HG02763 (cell line): ENCODE measurements at regions not wholly inside any gene's neighbourhood (a gene's known extent, or its start where the extent isn't known, plus 50 kb on each side); places are given as distances from the start of the nearest gene placed in this dataset.

Experiments
- ATAC-seq: cut with Tn5 transposase; IDR thresholded peaks from one replicate; pipeline ENCODE4 v1.9.1; 2021; ENCODE audit warnings: mild to moderate bottlenecking, moderate library complexity; ENCODE audit not compliant: unreplicated experiment

GRCh38 chr22:47396105-47396504 lies 633.7 kb downstream of the TBC1D22A start:
- ATAC-seq: no peak

DNA sequence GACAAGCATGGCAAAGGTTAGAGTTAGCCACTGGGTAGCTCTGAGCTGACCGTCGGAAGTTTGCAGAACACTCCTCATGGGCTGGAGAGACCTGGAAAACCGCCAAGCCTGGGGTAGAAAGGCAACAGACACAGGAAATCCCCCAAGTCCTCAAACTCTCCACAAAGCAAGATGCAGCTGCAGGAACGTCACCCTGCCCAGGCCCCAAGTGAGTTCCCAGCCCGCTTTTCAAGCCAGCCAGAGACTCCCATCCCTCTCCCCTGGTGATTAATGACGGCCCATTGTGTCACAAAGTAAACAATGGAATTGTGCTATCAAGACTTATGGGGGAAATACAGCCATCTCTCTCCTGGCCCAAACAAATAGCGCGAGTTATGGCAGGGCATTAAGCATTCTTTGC lies 633.0 kb downstream of the TBC1D22A start:
- ATAC-seq: no peak

DNA sequence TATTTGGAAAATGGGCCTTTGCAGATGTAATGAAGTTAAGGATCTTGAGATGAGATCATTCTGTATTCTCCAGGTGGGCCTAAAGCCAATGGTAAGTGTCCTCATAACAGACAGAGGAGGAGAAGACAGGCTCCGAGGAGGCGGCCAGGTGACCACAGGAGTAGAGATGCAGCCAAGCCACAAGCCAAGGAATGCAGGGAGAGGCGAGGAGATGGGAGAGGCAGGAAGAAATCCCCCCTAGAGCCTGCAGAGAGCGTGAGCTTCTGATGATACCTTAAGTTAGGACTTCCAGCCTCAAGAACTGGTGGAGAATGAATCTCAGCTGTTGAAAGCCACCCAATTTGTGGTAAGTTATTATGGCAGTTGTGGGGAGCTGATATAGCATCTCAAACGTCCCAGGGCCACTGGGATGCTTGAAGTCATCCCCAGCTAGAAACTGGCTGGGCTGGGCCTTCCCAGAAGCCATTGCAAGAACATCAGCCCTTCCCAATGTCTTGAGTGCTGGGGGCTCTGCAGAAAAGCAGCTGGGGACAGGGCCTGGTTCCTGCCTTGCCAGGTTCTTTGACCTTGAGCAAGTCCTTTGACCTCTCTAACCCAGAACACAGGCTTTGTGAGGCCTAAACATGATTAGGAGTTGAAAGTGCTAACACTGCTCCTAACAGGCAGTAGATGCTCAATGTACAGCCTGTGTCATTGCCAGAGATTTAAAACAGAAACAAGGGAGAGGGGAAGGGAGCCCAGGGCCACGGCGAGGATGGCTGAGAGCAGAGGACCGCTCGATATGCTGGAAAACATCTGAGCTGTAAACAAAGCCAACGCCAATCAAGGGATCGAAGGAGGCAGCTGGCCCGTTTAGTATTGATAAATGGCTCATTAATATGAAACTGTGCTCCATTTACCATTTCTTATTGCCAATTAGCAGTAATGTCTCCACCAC lies 632.3 kb downstream of the TBC1D22A start:
- ATAC-seq: no peak

GRCh38 chr22:47393191-47393590 lies 630.7 kb downstream of the TBC1D22A start:
- ATAC-seq: no peak

GRCh38 chr22:47392729-47393128 lies 630.3 kb downstream of the TBC1D22A start:
- no peak for ATAC-seq

DNA sequence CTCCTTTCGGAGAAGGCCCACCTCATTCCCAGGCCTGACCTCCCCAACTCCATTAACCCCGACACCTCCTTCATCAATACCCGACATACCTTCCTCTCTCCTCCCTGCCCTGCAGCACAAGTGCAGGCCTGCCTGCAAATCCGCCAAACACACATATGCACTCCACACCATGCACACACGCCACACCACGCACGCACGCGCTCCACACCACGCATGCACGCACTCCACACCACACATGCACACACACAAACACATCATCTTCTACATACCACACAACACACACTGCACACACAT lies 629.6 kb downstream of the TBC1D22A start:
- no peak for ATAC-seq

DNA sequence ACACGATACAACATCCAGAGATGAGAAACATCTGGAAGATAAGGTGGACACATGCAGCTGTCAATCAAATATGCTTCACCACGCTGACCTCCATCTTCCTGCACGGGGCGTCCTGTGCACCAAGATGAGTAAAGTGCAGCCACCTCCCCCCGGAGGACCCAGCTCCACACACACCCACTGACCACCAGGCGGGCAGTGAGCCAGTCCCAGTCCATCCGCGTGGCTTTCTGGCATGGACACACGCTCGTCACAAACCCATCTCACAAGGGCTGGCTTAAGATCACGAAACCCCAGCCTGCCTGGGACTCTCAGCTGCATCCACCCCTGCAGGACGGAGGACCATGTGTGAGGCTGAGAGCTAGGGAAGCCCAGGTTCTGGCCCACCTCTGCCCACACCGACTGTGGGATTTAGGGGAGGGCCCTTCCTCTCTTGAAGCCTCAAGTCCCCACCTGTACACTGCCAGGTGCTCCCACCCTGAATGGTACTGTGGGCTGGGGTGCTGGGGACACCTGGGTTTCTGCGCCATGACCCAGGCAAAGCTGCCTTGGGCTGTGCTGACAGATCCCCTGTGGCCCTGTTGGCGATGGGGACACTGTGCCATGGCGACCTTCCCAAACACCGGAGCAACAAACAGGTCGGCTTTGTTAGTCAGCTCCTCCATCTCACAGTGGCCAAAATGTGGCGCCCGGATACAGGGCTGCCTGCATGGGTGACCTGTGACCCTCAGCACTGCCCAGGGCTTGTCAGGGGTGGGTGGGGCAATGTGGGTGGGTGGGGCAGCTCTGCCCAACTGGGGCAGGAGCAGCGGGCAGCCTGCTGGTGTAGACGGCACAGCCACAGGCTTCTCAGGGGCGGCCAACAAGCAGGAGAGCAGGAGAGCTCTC lies 629.0 kb downstream of the TBC1D22A start:
- no peak for ATAC-seq

- no peak for ATAC-seq
Measured at GRCh38 chr22:47390026-47390970, 627.8 kb downstream of the TBC1D22A start.

DNA sequence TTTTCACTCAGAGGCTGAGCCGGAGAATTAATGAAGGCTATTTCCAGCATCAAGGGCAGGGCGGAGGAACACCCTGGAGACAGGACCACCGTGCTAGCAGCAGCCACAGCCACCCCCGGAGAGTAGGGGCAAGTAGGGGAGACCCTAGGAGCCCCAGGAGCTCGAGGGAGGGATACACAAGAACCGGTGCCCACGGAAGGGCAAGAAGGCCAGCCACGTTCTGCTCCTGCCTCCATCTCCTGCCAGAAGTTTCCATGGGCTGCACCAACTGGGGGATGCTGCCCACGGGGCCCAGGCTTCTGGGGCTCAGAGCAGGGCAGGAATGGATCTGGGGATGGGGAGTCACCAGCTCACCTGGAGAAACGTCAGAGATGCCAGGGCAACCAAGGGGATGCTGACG lies 626.8 kb downstream of the TBC1D22A start:
- no peak for ATAC-seq

DNA sequence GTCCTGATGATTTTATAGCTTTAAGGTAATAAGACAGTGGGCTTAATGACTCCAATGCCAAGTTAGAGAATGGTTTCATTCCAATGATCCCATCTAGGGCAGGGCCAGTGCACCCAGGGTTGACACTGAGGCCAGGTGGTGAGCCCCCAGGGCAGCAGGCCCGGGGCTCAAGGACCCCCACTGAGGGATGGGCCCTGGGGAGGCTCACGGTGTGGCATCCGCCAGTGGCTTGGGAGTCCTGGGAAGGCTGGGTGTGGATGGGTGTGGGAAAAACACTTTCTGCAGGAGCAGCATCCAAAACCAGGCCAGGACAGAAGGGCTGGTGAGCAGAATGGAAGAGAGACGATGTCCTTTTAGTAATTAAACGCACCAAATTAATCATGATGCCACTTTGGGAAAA lies 626.3 kb downstream of the TBC1D22A start:
- no peak for ATAC-seq

DNA sequence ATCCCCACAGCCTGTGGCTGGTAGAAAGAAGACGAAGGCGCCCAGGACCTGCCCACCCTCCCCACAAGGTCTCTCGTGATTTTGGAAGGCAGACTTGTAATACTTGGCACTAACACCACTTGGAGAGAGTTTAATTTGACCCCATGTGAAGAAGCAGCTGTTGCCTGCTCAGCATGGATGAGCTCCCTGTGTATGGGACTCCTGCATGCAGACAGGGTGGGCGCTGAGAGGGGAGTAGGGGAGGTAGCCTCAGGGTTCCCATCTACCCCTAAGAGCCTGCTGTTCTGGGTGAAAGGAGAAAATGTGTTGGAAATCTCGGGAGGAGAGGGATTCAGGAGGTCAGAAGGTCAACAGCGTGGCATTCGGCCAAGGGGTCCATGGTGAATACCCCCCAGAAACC lies 625.9 kb downstream of the TBC1D22A start:
- no peak for ATAC-seq

DNA sequence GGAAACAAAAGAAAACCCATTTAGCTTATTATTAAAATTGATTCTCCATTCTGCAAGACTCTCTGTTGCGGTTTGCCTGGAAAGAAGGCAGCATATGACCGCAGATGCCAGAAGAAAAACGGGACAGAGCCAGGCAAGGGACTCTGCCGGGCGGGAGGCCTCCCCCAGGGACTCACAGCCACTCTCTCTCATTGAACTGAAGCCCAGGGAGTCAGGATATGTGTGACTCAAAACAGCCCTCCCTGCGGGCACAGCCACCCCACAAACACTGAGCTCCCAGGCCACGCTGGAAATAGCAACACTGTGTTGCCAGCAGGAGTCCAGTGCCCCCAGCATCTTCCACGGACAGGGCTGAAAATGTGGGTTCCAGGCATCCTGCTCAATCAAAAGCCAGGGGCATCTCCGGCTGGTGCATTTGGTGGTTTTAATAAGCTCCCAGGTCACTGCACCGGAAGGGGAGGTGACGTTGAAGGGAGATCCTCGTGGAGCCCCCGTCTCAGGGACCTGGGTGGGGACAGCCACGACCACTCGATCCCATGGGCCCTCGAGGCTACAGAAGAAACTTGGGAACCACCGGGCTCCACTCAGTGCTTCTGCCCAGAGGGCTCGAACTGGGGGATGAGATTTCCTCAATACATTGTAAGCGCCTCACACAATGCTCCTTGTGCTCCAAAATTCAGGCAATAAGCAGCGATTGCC lies 624.5 kb downstream of the TBC1D22A start:
- ATAC-seq: no peak

DNA sequence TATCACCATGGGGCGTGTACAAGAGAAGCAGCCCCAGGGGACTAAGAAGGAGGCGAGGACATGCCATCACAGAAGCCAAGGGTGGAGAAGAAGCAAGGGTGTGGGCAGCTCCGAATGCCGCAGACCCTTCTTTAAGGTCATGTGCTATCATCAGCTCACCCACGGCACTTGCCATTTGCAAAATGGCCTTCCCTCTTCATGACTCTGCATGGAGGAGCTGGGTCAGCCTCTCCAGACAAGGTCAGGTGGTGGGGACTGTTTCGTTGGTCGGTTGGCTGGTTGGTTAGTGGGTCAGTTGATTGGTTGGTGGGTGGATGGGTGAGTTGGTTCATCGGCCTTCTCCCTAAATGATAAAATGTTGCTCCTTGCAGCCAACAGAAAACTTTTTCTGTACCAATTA lies 622.5 kb downstream of the TBC1D22A start:
- no peak for ATAC-seq

DNA sequence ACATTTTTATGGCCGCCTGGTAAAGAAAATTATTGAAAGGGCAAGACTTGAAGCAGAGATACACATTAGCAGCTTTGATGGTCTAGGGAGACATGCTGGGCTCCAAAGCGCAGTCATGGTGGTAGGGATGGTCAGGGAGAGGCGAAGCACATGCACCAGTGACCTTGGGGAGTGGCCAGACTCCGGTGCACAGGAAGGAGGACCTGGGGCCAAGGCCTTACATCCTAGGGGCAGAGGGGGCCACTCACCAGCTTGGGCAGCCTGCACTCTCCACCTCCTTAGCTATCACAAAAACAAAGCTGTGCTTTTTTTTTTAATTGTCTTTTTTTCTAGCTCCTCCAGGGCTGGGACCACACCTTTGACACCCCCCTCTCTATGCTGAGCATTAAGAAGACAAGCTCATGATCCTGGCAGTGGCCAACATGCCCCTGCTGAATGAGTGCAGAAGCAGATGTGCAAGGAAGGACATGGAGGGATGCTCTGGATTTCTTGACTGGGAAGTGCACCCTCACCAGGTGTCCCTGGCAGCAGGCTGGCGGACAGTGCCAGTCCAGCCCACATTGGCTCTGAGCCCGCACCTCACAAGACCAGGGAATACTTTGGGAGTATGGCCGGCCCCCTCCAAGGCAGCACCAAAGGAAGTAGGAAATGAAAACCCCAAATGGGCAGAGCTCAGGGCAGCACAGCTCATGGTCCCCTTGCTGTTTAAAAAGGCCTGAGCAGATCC lies 619.9 kb downstream of the TBC1D22A start:
- no peak for ATAC-seq

- ATAC-seq: no peak
Measured at GRCh38 chr22:47381240-47381639, 618.8 kb downstream of the TBC1D22A start.

- no peak for ATAC-seq
Measured at GRCh38 chr22:47380692-47381091, 618.2 kb downstream of the TBC1D22A start.

DNA sequence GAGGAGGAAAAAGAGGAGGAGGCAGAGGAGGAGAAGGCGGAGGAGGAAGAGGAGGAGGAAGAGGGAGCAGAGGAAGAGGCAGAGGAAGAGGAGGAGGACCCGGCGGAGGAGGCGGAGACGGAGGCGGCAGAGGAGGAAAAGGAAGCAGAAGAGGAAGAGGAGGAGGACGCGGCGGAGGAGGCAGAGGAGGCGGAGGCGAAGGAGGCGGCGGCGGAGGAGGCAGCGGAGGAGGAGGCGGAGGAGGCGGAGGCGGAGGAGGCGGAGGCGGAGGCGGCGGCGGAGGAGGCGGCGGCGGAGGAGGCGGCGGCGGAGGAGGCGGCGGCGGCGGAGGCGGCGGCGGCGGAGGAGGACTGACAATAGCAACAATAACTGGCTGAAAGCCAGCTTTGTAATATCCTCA lies 616.6 kb downstream of the TBC1D22A start:
- ATAC-seq: no peak

- ATAC-seq: no peak
Measured at GRCh38 chr22:47377926-47378560, 615.6 kb downstream of the TBC1D22A start.

- no peak for ATAC-seq
Measured at GRCh38 chr22:47376901-47377505, 614.6 kb downstream of the TBC1D22A start.
